NCI-H526 treated with DMSO at 0.1 percent for 48 hours (cell line): ENCODE measurements at regions not wholly inside any gene's neighbourhood (a gene's known extent, or its start where the extent isn't known, plus 50 kb on each side); places are given as distances from the start of the nearest gene placed in this dataset.

Source experiments
- DNase-seq: peaks from one replicate; lab custom pipeline; 2025; lab: John Stamatoyannopoulos, UW

GRCh38 chr5:17431272-17432050 lies 66.6 kb upstream of the TAF11L2 start:
- DNase-seq = no peak

- no peak for DNase-seq
These were observed 65.5 kb upstream of the TAF11L2 start for GRCh38 chr5:17432569-17432968.

GRCh38 chr5:17433406-17433805 lies 64.6 kb upstream of the TAF11L2 start:
- DNase-seq = no peak

GRCh38 chr5:17434982-17435381 lies 63.0 kb upstream of the TAF11L2 start:
- no peak for DNase-seq

GRCh38 chr5:17436350-17436749 lies 61.7 kb upstream of the TAF11L2 start:
- no peak for DNase-seq

- DNase-seq = no peak
These were observed 61.2 kb upstream of the TAF11L2 start for GRCh38 chr5:17436761-17437221.

GRCh38 chr5:17438027-17438426 lies 60.0 kb upstream of the TAF11L2 start:
- no peak for DNase-seq

GRCh38 chr5:17439956-17440355 lies 58.1 kb upstream of the TAF11L2 start:
- no peak for DNase-seq

- no peak for DNase-seq
These were observed 57.3 kb upstream of the TAF11L2 start for GRCh38 chr5:17440766-17441165.

- no peak for DNase-seq
These were observed 56.7 kb upstream of the TAF11L2 start for GRCh38 chr5:17441351-17441750.

GRCh38 chr5:17443333-17444130 lies 54.5 kb upstream of the TAF11L2 start:
- no peak for DNase-seq

GRCh38 chr5:17444496-17444895 lies 53.5 kb upstream of the TAF11L2 start:
- no peak for DNase-seq

GRCh38 chr5:17445185-17445584 lies 52.8 kb upstream of the TAF11L2 start:
- DNase-seq = no peak
